KMS-11 (cell line): ENCODE measurements at regions not wholly inside any gene's neighbourhood (a gene's known extent, or its start where the extent isn't known, plus 50 kb on each side); places are given as distances from the start of the nearest gene placed in this dataset.

Experiments used
- H2AFZ ChIP-seq: fragments of 200-600 bp; sonication (generic); 2 replicates; pipeline ENCODE4 v1.6.1; 2016; ENCODE audit warnings: antibody characterized with exemption, mixed run types, low read depth
- H3K27ac ChIP-seq: fragments of 200-600 bp; sonication (generic); 2 replicates; pipeline ENCODE4 v1.6.1; 2016; ENCODE audit warnings: mild to moderate bottlenecking, mixed run types
- H3K27me3 ChIP-seq: fragments of 200-600 bp; sonication (generic); 2 replicates; pipeline ENCODE4 v1.6.1; 2017; ENCODE audit warnings: mild to moderate bottlenecking, low read depth, mixed run types, moderate library complexity; ENCODE audit not compliant: insufficient read depth
- H3K36me3 ChIP-seq: fragments of 200-600 bp; sonication (generic); 2 replicates; pipeline ENCODE4 v1.6.1; 2017; ENCODE audit warnings: mild to moderate bottlenecking, mixed run types; ENCODE audit not compliant: insufficient read depth
- H3K4me1 ChIP-seq: fragments of 200-600 bp; sonication (generic); 2 replicates; pipeline ENCODE4 v1.6.1; 2016; ENCODE audit warnings: mild to moderate bottlenecking, low read depth, mixed run types; ENCODE audit not compliant: poor library complexity, severe bottlenecking
- H3K4me2 ChIP-seq: fragments of 200-600 bp; sonication (generic); 2 replicates; pipeline ENCODE4 v1.7.0; 2016; ENCODE audit warnings: mild to moderate bottlenecking, mixed run types
- H3K4me3 ChIP-seq: fragments of 200-600 bp; sonication (generic); IDR thresholded peaks from 2 replicates; pipeline ENCODE4 v1.6.1; 2017; ENCODE audit warnings: low read depth, low read length, mixed read lengths; ENCODE audit not compliant: insufficient read depth
- H3K79me2 ChIP-seq: fragments of 200-600 bp; sonication (generic); 2 replicates; pipeline ENCODE4 v1.6.1; 2016; ENCODE audit warnings: low read depth, mixed run types; ENCODE audit not compliant: insufficient read depth
- H3K9ac ChIP-seq: fragments of 200-600 bp; sonication (generic); 2 replicates; pipeline ENCODE4 v1.6.1; 2016; ENCODE audit warnings: mild to moderate bottlenecking, mixed run types
- H4K20me1 ChIP-seq: fragments of 200-600 bp; sonication (generic); 2 replicates; pipeline ENCODE4 v1.6.1; 2016; ENCODE audit warnings: mild to moderate bottlenecking, mixed run types; ENCODE audit not compliant: insufficient read depth
- CTCF ChIP-seq: fragments of 200-600 bp; sonication (generic); conservative IDR thresholded peaks from 2 replicates; pipeline ENCODE4 v1.6.1; 2017; ENCODE audit warnings: low read depth, mild to moderate bottlenecking, antibody characterized with exemption, low read length, moderate library complexity, mixed read lengths

GRCh38 chr12:127038761-127039160, 1228.2 kb upstream of the TMEM132C start:
- Histone ChIP-seq H3K79me2 (no peaks in the 10 kb centered on the region), H4K20me1 (no peaks in the 10 kb centered on the region)

GRCh38 chr12:127041985-127042625, 1224.9 kb upstream of the TMEM132C start:
- Histone ChIP-seq H3K4me1 (no peaks in the 10 kb centered on the region), H3K27me3 (no peaks in the 10 kb centered on the region), H2AFZ (no peak overlapping the region), H3K27ac (no peak overlapping the region), H4K20me1 (no peaks in the 10 kb centered on the region), H3K9ac (no peak overlapping the region), H3K4me3 (no peak overlapping the region), H3K4me2 (no peak overlapping the region), H3K36me3 (no peaks in the 10 kb centered on the region), H3K79me2 (no peaks in the 10 kb centered on the region)
- no peak for TF ChIP-seq CTCF

More at GRCh38 chr12:127038761-127039160, 1228.2 kb upstream of the TMEM132C start:
- H3K4me2 ChIP-seq: no peak overlapping the region
- no peaks in the 10 kb centered on the region for H3K36me3 ChIP-seq
- H2AFZ ChIP-seq: no peak overlapping the region
- TF ChIP-seq CTCF: no peak
- no peak overlapping the region for H3K4me3 ChIP-seq
- H3K27me3 ChIP-seq: no peaks in the 10 kb centered on the region
- H3K4me1 ChIP-seq: no peaks in the 10 kb centered on the region
- H3K27ac ChIP-seq: no peak overlapping the region
- H3K9ac ChIP-seq: no peak overlapping the region

GRCh38 chr12:127043731-127044130, 1223.2 kb upstream of the TMEM132C start:
- Histone ChIP-seq H3K4me3 (no peak overlapping the region), H3K79me2 (no peaks in the 10 kb centered on the region), H2AFZ (no peak overlapping the region), H3K4me2 (no peak overlapping the region), H3K36me3 (no peaks in the 10 kb centered on the region), H3K27me3 (no peaks in the 10 kb centered on the region), H4K20me1 (no peaks in the 10 kb centered on the region), H3K4me1 (no peaks in the 10 kb centered on the region), H3K27ac (no peak overlapping the region), H3K9ac (no peak overlapping the region)
- no peak for TF ChIP-seq CTCF

- H2AFZ ChIP-seq: no peak overlapping the region
- no peaks in the 10 kb centered on the region for H3K36me3 ChIP-seq
- H3K4me1 ChIP-seq: no peaks in the 10 kb centered on the region
- no peaks in the 10 kb centered on the region for H4K20me1 ChIP-seq
- H3K79me2 ChIP-seq: no peaks in the 10 kb centered on the region
- no peak overlapping the region for H3K4me3 ChIP-seq
- no peak overlapping the region for H3K9ac ChIP-seq
- H3K27me3 ChIP-seq: no peaks in the 10 kb centered on the region
- H3K4me2 ChIP-seq: no peak overlapping the region
- H3K27ac ChIP-seq: no peak overlapping the region
- TF ChIP-seq CTCF: no peak
Measured at GRCh38 chr12:127044836-127045235, 1222.1 kb upstream of the TMEM132C start.
